LNCaP clone FGC (cell line): ENCODE measurements at regions not wholly inside any gene's neighbourhood (a gene's known extent, or its start where the extent isn't known, plus 50 kb on each side); places are given as distances from the start of the nearest gene placed in this dataset.

Experiments used
- DNase-seq: peaks from one replicate; pipeline ENCODE4 v3.0.0-alpha.2; 2011; ENCODE audit warnings: low read depth
- H3K4me3 ChIP-seq: 2 replicates; pipeline ENCODE4 v1.5.1; 2011; ENCODE audit warnings: mild to moderate bottlenecking, low read depth, low read length, control low read depth
- CTCF ChIP-seq: IDR thresholded peaks from 2 replicates; pipeline ENCODE4 v1.5.1; 2012; ENCODE audit warnings: mild to moderate bottlenecking; ENCODE audit not compliant: control insufficient read depth, insufficient read depth; ENCODE audit errors: extremely low read depth

- no peak for TF ChIP-seq CTCF
- DNase-seq: no peak
- H3K4me3 ChIP-seq: no peak overlapping the region
Observed at GRCh38 chr10:30738416-30738815, 108.9 kb upstream of the LYZL2 start.

- DNase-seq: no peak
- H3K4me3 ChIP-seq: no peak overlapping the region
- no peak for TF ChIP-seq CTCF
Observed at GRCh38 chr10:30737931-30738391, 108.4 kb upstream of the LYZL2 start.

DNA sequence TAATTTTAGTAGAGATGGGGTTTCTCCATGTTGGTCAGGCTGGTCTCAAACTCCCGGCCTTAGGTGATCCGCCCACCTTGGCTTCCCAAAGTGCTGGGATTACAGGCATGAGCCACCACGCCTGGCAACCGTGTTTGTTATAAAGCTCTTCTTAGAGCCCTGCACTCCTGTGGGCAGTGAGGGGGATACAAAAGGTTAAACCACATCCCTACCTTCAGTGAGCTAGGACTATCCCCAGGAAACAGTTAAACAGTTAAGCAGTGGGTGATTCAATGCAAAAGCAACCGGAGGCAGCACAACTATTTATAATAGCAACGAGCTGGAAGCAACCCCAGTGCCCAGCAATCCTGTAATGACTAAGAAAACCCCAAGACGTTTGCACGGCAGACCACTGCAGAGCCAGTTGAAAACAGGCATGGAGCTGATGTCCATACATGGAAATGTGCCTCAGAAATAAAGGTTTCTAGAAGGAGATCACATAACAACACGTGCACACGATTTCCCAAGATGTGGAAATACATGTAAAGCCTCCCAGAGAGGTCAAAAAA, 107.2 kb upstream of the LYZL2 start:
- no peak for TF ChIP-seq CTCF
- DNase-seq: no peak
- H3K4me3 ChIP-seq: no peak overlapping the region

DNA sequence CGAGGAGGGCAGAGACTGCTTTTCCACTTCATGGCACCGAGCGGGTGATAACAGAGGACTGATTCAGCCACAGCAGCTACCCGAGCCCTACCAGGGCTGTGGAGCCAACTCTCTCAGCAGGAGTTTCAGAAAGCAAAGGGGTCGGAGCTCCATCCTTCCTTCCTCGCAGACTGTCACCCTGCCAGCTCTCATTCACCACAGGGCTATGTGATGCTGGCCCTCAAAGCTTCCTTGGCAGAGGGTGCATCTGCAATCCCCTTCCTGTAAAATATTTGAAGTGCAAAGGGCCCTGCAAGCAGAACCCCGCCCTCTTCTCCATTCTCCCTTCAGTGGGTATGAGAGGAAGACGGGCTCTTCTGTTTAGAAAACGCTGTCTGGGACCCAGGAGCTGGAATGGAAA, 105.3 kb upstream of the LYZL2 start:
- TF ChIP-seq CTCF: no peak
- H3K4me3 ChIP-seq: no peak overlapping the region
- no peak for DNase-seq

- no peak for TF ChIP-seq CTCF
- H3K4me3 ChIP-seq: no peak overlapping the region
- DNase-seq: no peak
Observed at GRCh38 chr10:30732671-30733070, 103.1 kb upstream of the LYZL2 start.

GRCh38 chr10:30731963-30732362, 102.4 kb upstream of the LYZL2 start:
- no peak overlapping the region for H3K4me3 ChIP-seq
- DNase-seq: no peak
- TF ChIP-seq CTCF: no peak

DNA sequence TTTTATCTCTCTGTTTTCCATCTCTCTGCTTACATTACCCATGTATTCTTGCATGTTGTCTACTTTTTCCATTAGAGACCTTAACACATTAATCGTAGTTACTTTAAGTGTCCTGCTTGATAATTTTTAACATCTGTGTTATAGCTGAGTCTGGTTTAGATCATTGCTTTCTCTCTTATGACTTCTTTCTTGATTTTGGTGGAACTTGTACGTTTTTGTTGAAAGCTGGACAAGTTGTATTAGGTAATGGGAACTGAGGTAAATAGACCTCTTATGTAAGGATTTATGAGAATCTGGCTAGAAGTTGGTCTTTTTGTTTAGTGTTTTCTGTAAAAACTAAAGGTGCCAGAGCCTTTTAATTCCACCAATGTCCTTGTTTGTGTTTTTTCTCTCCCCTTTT, 100.8 kb upstream of the LYZL2 start:
- no peak overlapping the region for H3K4me3 ChIP-seq
- no peak for TF ChIP-seq CTCF
- no peak for DNase-seq
